PFSK-1 (cell line): ENCODE measurements at regions not wholly inside any gene's neighbourhood (a gene's known extent, or its start where the extent isn't known, plus 50 kb on each side); places are given as distances from the start of the nearest gene placed in this dataset.

Source experiments
- FOXP2 ChIP-seq: optimal IDR thresholded peaks from 2 replicates; pipeline ENCODE3; 2011; ENCODE audit warnings: borderline replicate concordance, control low read depth, inconsistent platforms; ENCODE audit not compliant: insufficient read depth; ENCODE audit errors: extremely low read length, extremely low read depth
- POLR2AphosphoS5 ChIP-seq: IDR thresholded peaks from 2 replicates; pipeline ENCODE4 v1.6.1; 2012; ENCODE audit warnings: low read depth, mild to moderate bottlenecking, control low read depth, low read length, moderate library complexity
- SIN3A ChIP-seq: IDR thresholded peaks from 2 replicates; pipeline ENCODE4 v1.6.1; 2012; ENCODE audit warnings: mild to moderate bottlenecking, low read length, moderate library complexity, borderline replicate concordance; ENCODE audit not compliant: insufficient read depth
- TAF1 ChIP-seq: IDR thresholded peaks from 2 replicates; pipeline ENCODE4 v1.6.1; 2012; ENCODE audit warnings: low read length, control low read depth, borderline replicate concordance; ENCODE audit not compliant: insufficient read depth
- TF ChIP-seq, protein P1 (sequence below), 2 experiments: IDR thresholded peaks; 2 replicates each; pipeline versions ENCODE4 v1.6.1 to v1.8.0; 2011 to 2012; ENCODE audit warnings: low read depth in 2 of 2, low read length in 2 of 2, control low read depth in 1 of 2, inconsistent platforms in 1 of 2, mild to moderate bottlenecking in 1 of 2, moderate library complexity in 1 of 2; ENCODE audit not compliant: insufficient read depth in 1 of 2

- no peak for TF ChIP-seq POLR2AphosphoS5
- TF ChIP-seq, protein P1, sequence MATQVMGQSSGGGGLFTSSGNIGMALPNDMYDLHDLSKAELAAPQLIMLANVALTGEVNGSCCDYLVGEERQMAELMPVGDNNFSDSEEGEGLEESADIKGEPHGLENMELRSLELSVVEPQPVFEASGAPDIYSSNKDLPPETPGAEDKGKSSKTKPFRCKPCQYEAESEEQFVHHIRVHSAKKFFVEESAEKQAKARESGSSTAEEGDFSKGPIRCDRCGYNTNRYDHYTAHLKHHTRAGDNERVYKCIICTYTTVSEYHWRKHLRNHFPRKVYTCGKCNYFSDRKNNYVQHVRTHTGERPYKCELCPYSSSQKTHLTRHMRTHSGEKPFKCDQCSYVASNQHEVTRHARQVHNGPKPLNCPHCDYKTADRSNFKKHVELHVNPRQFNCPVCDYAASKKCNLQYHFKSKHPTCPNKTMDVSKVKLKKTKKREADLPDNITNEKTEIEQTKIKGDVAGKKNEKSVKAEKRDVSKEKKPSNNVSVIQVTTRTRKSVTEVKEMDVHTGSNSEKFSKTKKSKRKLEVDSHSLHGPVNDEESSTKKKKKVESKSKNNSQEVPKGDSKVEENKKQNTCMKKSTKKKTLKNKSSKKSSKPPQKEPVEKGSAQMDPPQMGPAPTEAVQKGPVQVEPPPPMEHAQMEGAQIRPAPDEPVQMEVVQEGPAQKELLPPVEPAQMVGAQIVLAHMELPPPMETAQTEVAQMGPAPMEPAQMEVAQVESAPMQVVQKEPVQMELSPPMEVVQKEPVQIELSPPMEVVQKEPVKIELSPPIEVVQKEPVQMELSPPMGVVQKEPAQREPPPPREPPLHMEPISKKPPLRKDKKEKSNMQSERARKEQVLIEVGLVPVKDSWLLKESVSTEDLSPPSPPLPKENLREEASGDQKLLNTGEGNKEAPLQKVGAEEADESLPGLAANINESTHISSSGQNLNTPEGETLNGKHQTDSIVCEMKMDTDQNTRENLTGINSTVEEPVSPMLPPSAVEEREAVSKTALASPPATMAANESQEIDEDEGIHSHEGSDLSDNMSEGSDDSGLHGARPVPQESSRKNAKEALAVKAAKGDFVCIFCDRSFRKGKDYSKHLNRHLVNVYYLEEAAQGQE (IDR thresholded peaks at IDR 0.05; ENCODE audit: insufficient read depth in 1 of 2, low read depth in 2 of 2, low read length in 2 of 2) = no peak
- no peak for TF ChIP-seq TAF1
- no peak for TF ChIP-seq SIN3A
- no peak for TF ChIP-seq FOXP2
Observed at GRCh38 chr22:48694296-48694883, 1133.3 kb downstream of the BRD1 start.

DNA sequence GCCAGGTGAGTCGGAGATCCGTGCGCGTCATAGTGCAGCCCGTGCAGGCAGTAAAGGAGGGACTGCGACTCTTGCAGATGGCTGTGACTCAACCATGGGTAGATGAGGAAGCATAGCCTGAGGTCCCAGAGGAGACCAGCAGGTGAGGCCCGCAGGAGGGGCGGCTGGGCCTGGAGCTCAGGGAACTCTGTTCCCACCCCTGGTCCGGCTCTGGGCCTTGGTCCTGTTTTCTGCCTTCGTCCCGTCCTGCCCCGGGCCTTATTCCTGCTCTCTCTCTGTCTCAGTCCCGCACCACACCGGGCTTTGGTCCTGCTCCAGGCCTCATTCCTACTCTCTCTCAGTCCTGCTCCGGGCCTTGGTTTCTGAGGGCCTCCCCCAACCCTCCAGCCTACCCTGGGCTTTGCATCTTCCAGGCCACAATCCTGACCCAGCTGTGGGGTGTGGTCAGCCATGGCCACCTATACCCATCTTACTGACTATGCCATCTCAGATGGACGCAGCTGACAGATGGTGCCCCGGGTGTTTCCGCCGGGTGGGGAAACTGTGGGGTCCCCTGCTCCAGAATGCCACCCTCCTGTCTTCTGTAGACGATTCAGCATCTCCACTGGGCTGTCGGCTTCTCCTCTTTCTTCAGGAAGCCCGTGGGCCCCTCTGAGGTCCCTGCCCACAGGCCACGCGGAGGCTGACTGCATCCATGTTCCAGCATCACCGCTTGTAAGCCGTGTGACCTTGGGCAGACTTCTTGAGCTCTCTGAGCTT, 1134.1 kb downstream of the BRD1 start:
- no peak for TF ChIP-seq TAF1
- no peak for TF ChIP-seq SIN3A
- no peak for TF ChIP-seq POLR2AphosphoS5
- TF ChIP-seq, protein P1 (IDR thresholded peaks at IDR 0.05; ENCODE audit: insufficient read depth in 1 of 2, low read depth in 2 of 2, low read length in 2 of 2) = no peak
- no peak for TF ChIP-seq FOXP2

- no peak for TF ChIP-seq SIN3A
- no peak for TF ChIP-seq TAF1
- no peak for TF ChIP-seq FOXP2
- TF ChIP-seq, protein P1 (IDR thresholded peaks at IDR 0.05; ENCODE audit: insufficient read depth in 1 of 2, low read depth in 2 of 2, low read length in 2 of 2) = no peak
- no peak for TF ChIP-seq POLR2AphosphoS5
Observed at GRCh38 chr22:48692734-48693376, 1134.8 kb downstream of the BRD1 start.

DNA sequence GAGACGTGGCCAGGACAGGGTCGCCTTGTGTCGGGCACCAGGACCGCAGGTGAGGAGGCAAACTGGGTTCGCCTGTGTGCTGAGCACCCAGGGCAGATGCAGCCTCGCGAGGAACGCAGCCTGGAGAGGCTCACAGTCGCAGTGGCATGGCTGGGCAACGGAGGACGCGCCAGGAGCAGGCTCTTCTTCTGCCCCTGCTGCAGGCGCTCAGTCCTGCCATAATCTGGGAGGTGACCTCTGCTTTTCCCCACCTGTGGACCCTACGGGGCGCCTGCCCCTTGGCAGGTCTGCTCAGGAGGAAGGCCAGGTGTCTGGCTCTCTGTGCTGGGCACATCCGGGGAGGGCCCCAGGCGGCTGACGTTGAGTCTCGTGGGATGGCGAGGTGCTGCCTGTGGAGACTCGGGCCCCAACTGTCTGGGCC, 1136.2 kb downstream of the BRD1 start:
- TF ChIP-seq TAF1 = no peak
- no peak for TF ChIP-seq SIN3A
- TF ChIP-seq, protein P1 (IDR thresholded peaks at IDR 0.05; ENCODE audit: insufficient read depth in 1 of 2, low read depth in 2 of 2, low read length in 2 of 2) = no peak
- TF ChIP-seq POLR2AphosphoS5 = no peak
- no peak for TF ChIP-seq FOXP2
